ENCODE measurements at regions not wholly inside any gene's neighbourhood (a gene's known extent, or its start where the extent isn't known, plus 50 kb on each side); places are given as distances from the start of the nearest gene placed in this dataset.

DNA sequence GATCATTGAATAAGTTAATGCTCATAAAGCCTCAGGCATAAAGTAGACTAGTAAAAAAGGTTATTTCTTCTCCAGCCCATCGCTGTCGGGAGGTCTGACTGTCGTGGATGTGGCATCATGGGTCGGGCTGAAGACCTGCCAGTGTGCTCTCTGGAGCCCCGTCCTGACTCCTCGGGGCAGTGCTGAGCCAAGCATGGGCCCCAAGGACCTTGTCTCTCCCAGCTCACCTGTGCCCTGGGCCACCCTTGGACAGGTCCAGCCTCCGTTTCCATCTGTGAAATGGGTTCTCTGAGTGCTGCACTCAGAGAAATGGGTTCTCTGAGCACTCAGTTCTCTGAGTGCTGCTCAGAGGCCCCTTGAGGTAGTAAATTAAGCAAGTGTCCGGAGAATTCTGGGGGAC is 269.0 kb downstream of the GADD45G start:
- TF ChIP-seq JUND (IDR thresholded peaks at IDR 0.05; ENCODE audit: low read depth): no peak
- no peak for DNase-seq (ENCODE audit: low read depth in 1 of 2, low spot score in 1 of 2)
- in situ Hi-C loops (cut with HindIII; ENCODE audit: low pct_unique_long_range_greater_than_20kb, low sequenced_read_pairs): no loop called here

DNA sequence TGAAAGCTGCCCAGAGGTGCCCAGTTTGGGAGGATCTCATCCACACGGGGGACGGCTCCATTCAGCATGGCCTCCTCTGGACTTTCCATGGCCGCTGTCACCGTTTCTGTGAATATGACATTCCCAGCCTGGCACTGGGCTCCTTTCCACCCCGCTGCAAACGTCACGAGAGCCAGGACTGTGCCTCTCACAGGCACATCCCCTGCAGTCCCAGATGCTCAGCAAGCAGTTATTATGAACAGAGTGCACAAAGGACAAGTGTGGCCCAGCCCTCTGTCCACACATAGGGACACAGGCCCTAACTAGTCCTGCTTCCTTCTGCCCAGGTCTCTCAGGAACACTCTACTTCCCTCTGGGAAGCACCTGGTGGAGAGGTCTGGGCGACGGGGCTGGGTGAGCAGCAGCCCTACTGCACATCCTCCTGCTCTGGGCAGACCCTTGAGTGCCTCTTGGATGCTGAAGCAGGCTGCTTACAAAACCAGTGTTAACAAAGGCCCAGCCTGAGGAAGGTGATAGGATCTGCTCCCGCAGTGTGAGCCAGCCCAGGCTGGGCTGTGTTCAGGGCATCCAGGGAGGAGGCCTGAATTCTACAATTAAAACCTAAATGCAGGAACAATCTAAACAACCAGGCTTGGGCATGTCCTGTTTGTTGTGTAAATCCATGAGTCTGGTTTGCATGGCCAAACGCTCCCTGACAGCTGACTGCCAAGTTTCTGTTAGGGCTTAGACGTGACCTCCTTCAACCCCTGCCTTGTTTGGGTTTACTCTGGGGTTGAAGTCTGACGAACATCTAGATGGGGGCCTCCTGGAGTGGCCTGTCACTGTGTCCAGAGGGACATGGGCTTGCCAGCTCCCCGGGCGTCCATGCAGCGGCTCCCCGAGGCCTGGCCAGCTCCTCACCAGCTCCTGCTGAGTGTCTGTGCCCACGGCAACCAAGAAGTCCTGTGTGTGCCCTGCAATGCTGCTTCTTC is 269.8 kb downstream of the GADD45G start:
- in situ Hi-C loops (cut with HindIII; ENCODE audit: low pct_unique_long_range_greater_than_20kb, low sequenced_read_pairs): no loop called here
- TF ChIP-seq JUND (IDR thresholded peaks at IDR 0.05; ENCODE audit: low read depth): no peak
- peak in 1 of 2 experiments; percentile 47 for DNase-seq (ENCODE audit: low read depth in 1 of 2, low spot score in 1 of 2)

DNA sequence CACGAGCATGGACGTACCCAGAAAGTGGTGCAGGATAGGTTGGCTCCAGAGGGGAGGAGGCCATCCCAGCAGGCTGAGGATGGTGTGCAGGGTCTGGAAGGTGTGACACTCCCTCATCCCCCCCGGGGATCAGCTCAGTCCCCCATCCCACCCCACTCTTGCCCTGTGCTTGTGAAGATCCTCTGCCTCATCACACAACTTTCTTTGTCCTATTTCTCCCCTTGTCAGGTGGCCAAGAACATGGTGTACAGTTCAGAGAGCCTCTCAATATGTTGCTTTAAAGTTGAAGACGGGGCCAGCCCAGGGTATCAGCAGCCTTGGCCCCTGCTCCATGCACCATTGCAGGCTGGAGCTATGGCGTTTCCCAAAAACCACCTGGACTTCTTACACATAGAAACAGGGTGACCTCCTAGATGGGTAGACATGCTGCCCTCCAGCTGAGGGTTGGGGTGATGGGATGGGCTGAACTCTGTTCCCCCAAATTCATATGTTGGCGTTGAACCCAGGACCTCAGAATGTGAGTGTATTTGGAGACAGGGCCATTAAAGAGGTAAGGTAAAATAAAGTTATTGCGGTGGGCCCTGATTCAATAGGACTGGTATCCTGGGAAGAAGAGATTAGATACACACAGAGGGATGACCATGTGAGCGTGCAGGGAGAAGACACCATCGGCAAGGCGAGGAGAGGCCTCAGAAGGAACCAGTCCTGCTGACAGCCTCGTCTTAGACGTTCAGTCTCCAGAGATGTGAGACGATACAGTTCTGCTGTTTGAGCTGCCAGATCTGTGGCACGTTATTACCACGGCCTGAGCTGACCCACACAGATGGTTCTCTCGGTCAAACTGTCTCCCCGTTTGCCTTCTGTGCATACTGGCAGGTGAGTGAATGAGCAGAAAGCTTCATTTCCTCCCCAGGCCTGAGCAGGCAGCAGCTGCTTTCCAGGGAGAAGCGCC is 272.5 kb downstream of the GADD45G start:
- TF ChIP-seq JUND (IDR thresholded peaks at IDR 0.05; ENCODE audit: low read depth): no peak
- in situ Hi-C loops (cut with HindIII; ENCODE audit: low pct_unique_long_range_greater_than_20kb, low sequenced_read_pairs): no loop called here
- no peak for DNase-seq (ENCODE audit: low read depth in 1 of 2, low spot score in 1 of 2)

DNA sequence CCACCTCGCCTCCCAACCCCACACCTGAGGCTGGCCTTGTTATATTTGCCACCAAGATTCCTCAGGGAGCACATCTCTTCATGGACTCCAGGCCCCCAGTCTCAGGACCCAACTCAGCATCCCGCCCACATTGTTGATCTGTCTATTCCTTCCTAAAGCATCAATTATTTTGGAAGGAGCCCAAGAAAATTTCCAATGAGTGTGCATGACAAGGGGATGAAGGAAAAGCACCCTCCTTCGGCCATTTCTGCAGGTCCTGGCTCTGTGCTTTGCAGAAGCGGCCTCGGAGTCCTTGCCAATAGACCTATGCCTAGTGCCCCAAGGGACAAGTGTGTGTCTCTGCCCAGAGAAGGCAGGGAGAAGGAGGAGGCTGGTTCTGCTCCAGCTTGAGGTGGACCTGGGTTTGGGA is 273.2 kb downstream of the GADD45G start:
- in situ Hi-C loops (cut with HindIII; ENCODE audit: low pct_unique_long_range_greater_than_20kb, low sequenced_read_pairs): no loop called here
- DNase-seq (ENCODE audit: low read depth in 1 of 2, low spot score in 1 of 2): no peak
- no peak for TF ChIP-seq JUND (IDR thresholded peaks at IDR 0.05; ENCODE audit: low read depth)

DNA sequence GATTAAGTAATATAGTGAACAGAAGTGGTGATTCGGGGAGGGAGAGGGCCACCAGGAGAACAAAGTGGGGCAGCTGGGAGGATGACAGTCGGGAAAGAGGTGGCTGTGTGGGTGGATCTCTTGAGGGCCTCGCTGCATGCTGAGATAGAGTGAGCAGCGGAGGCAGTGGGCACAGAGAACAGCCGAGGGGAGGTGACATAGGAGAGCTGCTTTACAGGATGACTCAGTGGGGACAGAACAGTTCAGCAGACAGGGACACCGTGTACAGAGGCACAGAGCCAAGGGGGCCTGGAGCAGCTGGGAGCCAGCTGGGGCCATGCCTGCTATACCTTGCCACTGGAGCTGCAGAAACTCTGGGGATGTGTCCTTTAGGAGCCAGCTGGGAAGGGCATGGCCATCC is 273.9 kb downstream of the GADD45G start:
- in situ Hi-C loops (cut with HindIII; ENCODE audit: low pct_unique_long_range_greater_than_20kb, low sequenced_read_pairs): no loop called here
- no peak for TF ChIP-seq JUND (IDR thresholded peaks at IDR 0.05; ENCODE audit: low read depth)
- DNase-seq (ENCODE audit: low read depth in 1 of 2, low spot score in 1 of 2): peak in 1 of 2 experiments; percentile 30

DNA sequence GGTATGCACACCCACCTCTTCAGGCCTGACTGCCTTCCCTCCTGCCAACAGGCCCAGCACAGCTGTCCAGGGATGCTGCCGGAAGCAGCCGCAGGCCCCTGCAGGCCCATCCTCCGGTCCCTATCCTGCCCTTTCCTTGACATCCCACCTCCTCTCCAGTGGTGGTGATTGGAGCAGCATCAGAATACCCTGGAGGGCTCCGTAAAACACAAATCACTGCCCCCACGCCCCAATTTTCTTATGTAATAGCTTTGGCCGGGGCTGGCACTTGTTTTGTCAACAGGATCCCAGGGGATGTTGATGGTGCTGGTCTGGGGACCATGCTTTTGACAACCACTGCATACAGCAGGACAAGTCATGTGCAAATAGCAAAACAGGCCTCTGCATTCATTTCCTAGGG is 274.5 kb downstream of the GADD45G start:
- no peak for TF ChIP-seq JUND (IDR thresholded peaks at IDR 0.05; ENCODE audit: low read depth)
- in situ Hi-C loops (cut with HindIII; ENCODE audit: low pct_unique_long_range_greater_than_20kb, low sequenced_read_pairs): no loop called here
- no peak for DNase-seq (ENCODE audit: low read depth in 1 of 2, low spot score in 1 of 2)

DNA sequence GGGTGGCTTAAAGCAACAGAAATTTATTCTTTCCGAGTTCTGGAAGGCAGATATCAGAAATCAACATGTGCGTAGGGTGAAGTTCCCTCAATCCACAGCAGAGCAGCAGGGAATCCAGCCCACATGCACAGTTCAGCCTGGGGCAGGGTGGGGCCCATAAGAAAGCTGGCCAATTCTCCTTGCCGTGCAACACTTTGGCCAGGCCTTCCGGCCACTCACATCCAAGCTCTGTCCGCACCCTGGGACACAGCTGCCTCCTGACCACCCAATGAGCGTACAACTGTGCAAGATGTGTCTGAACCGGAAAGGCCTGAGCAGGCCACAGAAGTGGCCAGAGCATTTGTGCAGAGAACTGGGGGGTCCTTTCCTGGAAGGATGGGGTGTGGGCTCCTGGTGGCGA is 274.9 kb downstream of the GADD45G start:
- no peak for DNase-seq (ENCODE audit: low read depth in 1 of 2, low spot score in 1 of 2)
- no peak for TF ChIP-seq JUND (IDR thresholded peaks at IDR 0.05; ENCODE audit: low read depth)
- in situ Hi-C loops (cut with HindIII; ENCODE audit: low pct_unique_long_range_greater_than_20kb, low sequenced_read_pairs): no loop called here

DNA sequence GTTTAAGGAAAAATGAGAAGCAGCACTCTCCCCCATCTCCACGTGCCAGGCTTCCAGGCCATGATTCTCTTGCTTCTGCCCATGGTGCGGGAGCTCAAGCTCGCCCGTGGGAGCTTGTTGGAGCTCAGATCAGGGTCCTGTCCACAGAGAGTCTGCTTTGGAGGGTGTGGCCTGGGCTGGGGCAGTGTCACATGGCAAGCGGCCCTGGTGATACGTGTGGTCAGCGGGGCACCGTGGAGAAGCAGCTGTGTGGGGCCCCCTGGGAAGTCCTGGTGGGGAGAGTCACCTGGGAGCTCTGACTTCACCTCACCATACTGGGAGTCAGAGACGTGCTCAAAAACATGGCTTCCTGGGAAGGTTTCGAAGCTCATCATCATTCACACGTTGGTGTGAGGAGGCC is 275.3 kb downstream of the GADD45G start:
- in situ Hi-C loops (cut with HindIII; ENCODE audit: low pct_unique_long_range_greater_than_20kb, low sequenced_read_pairs): no loop called here
- TF ChIP-seq JUND (IDR thresholded peaks at IDR 0.05; ENCODE audit: low read depth): no peak
- no peak for DNase-seq (ENCODE audit: low read depth in 1 of 2, low spot score in 1 of 2)

DNA sequence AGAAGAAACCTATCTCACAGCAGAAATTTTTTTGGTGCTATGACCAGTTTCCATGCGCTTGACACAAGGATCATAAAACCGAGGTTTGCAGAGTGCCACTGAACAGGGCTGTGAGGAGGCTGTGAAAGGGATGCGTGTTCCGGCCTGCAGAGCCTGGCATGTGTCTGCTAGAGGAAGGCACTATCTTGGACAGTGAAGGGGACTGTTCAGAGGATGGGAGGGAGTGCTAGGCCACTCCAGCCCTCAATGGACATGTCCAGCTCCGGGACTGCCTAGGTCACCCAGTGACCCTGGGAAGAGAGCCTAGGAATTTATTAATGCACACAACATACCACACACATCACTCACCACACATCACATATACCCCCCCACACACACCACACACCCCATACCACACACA is 275.9 kb downstream of the GADD45G start:
- no peak for TF ChIP-seq JUND (IDR thresholded peaks at IDR 0.05; ENCODE audit: low read depth)
- DNase-seq (ENCODE audit: low read depth in 1 of 2, low spot score in 1 of 2): no peak
- in situ Hi-C loops (cut with HindIII; ENCODE audit: low pct_unique_long_range_greater_than_20kb, low sequenced_read_pairs): no loop called here

DNA sequence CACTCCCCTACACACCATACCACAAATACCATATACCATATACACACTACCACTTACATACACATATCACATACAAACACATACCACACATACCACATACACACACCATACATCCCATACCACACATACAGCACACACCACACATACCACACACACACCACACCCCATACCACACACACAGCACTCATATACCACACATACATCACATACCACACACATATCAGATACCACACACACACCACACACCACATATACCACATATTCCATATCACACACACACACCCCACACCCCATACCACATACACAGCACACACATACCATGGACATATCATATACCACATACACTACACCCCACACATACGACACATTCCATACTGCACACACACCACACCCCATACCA is 276.6 kb downstream of the GADD45G start:
- no peak for DNase-seq (ENCODE audit: low read depth in 1 of 2, low spot score in 1 of 2)
- in situ Hi-C loops (cut with HindIII; ENCODE audit: low pct_unique_long_range_greater_than_20kb, low sequenced_read_pairs): no loop called here
- no peak for TF ChIP-seq JUND (IDR thresholded peaks at IDR 0.05; ENCODE audit: low read depth)

DNA sequence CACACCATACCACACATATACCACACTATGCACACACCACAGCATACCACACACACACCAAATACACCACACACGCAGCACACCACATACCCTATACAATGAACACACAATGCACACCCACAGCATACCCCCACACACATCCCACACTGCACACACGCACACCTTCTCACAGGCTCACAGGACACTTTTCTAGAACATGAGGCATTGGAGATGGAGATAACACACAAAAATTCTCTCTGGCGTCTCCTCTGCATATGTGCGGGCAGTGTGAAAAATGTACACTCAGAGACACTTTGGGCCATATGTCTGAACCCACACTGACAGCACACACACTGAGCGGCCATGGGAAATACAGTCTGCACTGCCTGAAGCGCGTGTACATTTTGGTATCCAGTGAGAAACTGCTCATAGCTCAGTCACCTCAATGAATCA is 278.1 kb downstream of the GADD45G start:
- no peak for DNase-seq (ENCODE audit: low read depth in 1 of 2, low spot score in 1 of 2)
- TF ChIP-seq JUND (IDR thresholded peaks at IDR 0.05; ENCODE audit: low read depth): no peak
- in situ Hi-C loops (cut with HindIII; ENCODE audit: low pct_unique_long_range_greater_than_20kb, low sequenced_read_pairs): no loop called here

DNA sequence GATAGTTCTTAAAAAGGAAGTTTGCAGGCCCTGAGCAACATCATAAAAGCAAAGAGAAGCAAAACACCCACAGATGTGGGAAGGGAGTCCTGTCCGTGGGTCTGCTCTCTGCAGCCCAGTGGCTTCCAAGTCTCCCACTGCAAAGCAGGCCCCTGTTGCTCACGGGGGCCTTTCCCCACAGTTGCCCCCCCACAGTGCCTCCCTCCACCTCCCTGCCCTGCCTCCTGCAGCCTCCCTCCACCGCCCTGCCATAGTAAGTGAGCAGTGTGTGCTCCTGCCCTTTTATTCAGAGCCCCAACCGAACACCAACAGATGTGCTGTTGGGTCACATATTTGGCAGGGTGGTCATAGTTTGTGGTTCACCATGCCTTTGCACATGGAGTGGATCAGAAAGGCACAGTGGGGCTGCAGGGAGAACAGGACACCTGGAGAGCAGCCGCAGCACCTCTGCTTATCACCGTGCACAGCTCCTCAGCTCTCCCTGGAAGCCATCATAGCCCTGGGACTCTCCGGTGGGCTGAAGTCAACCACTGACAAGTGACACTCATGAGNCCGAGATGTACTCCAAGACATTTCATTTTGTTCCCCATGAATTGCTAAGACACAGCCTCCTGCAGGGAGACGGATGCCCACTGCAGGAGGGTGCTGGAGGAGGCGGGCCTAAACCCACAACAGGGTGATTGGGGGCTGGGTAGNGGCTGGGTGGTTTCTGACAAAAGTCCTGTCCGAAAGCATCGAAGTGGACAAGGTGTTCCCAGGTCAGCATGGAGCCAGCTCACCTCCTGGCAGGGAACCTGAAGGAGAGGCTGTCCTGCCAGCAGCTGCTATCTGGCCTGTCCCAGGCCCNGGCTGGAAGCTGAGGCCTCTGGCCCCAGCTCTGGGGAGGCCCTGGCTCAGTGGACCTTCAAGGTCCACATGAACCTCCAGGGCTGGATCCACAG is 278.9 kb downstream of the GADD45G start:
- in situ Hi-C loops (cut with HindIII; ENCODE audit: low pct_unique_long_range_greater_than_20kb, low sequenced_read_pairs): no loop called here
- no peak for TF ChIP-seq JUND (IDR thresholded peaks at IDR 0.05; ENCODE audit: low read depth)
- no peak for DNase-seq (ENCODE audit: low read depth in 1 of 2, low spot score in 1 of 2)
